Naive thymus-derived CD8-positive, alpha-beta T cell (primary cell): ENCODE measurements at regions not wholly inside any gene's neighbourhood (a gene's known extent, or its start where the extent isn't known, plus 50 kb on each side); places are given as distances from the start of the nearest gene placed in this dataset.
"Not testable (repeated sequence)": the region's sequence is repeated elsewhere in the genome, so short reads cannot be mapped to it uniquely, and the experiment has no call there.

Experiments
- ATAC-seq, 2 donors: fragments of 150-1000 bp; cut with Tn5 transposase in 1 of 2; sonication (Bioruptor Pico), chemical (Tn5 transposase) in 1 of 2; 1 replicate in 1 of 2; 2 replicates in 1 of 2; pipeline ENCODE4 v1.10.0; 2021; ENCODE audit warnings: mild to moderate bottlenecking in 2 of 2, moderate library complexity in 2 of 2
- POLR2A ChIA-PET: fragments of 350-600 bp; sonication (Branson Sonifier 250); formaldehyde crosslinking; loops from one replicate; lab custom pipeline; 2021; ENCODE audit warnings: antibody characterized with exemption; lab: Charles Lee
- DNase-seq, 10 donors: peaks; one replicate each; pipeline versions ENCODE4 v3.0.0 to v3.0.0-alpha.2; 2020 to 2022
- H3K27ac Mint-ChIP-seq, 10 donors: one replicate each; pipeline ENCODE4 v1.8.0; 2020 to 2022; ENCODE audit warnings: mild to moderate bottlenecking in 10 of 10, mixed read lengths in 10 of 10, moderate library complexity in 4 of 10, inconsistent platforms in 1 of 10
- H3K27me3 Mint-ChIP-seq, 5 donors: one replicate each; pipeline ENCODE4 v1.8.0; 2021 to 2022; ENCODE audit warnings: mixed read lengths in 5 of 5
- H3K36me3 Mint-ChIP-seq, 3 donors: one replicate each; pipeline ENCODE4 v1.8.0; 2020 to 2022; ENCODE audit warnings: mixed read lengths in 3 of 3, mild to moderate bottlenecking in 2 of 3, inconsistent platforms in 1 of 3
- H3K4me1 Mint-ChIP-seq, 4 donors: one replicate each; pipeline ENCODE4 v1.8.0; 2021 to 2022; ENCODE audit warnings: mixed read lengths in 4 of 4
- H3K4me3 Mint-ChIP-seq, 10 donors: one replicate each; pipeline ENCODE4 v1.8.0; 2020 to 2022; ENCODE audit warnings: mild to moderate bottlenecking in 10 of 10, mixed read lengths in 10 of 10, moderate library complexity in 6 of 10, inconsistent platforms in 1 of 10
- H3K9me3 Mint-ChIP-seq, 9 donors: one replicate each; pipeline ENCODE4 v1.8.0; 2020 to 2022; ENCODE audit warnings: mixed read lengths in 9 of 9, mild to moderate bottlenecking in 3 of 9, inconsistent platforms in 1 of 9, moderate library complexity in 1 of 9

DNA sequence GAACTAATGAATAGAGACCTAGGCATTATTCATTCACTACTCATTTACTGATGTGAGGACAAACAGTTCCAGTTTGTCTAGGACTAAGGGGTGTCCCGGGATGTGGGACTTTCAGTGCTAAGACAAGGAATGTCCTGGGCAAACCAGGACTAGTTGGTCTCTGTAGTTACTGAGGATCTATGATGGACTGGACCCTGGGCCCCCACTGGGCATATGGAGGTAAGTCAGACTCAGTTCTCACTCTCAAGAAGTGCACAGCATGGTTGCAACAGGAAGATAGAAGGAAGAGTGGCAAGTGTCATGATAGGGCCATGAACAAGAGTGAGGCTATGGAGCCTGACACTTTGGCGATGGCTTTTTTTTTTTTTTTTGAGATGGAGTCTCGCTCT is 128.2 kb downstream of the MYCN start:
- no peak overlapping the region for H3K27ac Mint-ChIP-seq
- no peak for ATAC-seq
- POLR2A ChIA-PET: no interaction called here
- peaks cover 0 to 9% (median 0%) of the 10 kb centered on the region in 3 donors for H3K36me3 Mint-ChIP-seq
- no peak overlapping the region for H3K4me3 Mint-ChIP-seq
- H3K4me1 Mint-ChIP-seq: no peaks in the 10 kb centered on the region
- H3K27me3 Mint-ChIP-seq: no peaks in the 10 kb centered on the region
- DNase-seq: no peak
- peaks cover 0 to 15% (median 7%) of the 10 kb centered on the region in 9 donors for H3K9me3 Mint-ChIP-seq

- POLR2A ChIA-PET: no interaction called here
- Mint-ChIP-seq H3K4me3 (no peak overlapping the region), H3K9me3 (peaks cover 0 to 20% (median 11%) of the 10 kb centered on the region in 9 donors), H3K27ac (no peak overlapping the region), H3K36me3 (peaks cover 0 to 12% (median 0%) of the 10 kb centered on the region in 3 donors), H3K27me3 (no peaks in the 10 kb centered on the region), H3K4me1 (no peaks in the 10 kb centered on the region)
- no peak for DNase-seq
- no peak for ATAC-seq
Observed at GRCh38 chr2:16067866-16068551, 127.7 kb downstream of the MYCN start.

DNA sequence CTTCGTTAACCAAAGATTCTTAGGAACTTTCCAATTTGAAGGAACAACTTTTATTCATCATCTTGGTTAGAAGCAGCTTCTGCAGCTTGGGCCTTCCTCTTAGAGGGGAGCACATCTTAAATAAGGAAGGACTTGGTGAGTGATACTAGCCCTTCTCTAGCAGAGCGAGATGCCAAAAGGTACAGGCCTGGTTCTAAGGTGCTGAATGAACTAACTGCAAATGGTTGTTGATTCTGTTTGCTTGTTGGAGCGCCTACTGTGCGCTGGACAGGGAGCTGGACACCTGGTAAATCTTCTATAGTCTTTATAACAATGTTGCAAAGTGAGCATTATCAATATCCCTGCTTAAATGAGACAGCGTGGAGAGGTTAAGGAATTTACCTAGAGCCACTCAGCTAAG is 127.1 kb downstream of the MYCN start:
- no peaks in the 10 kb centered on the region for H3K27me3 Mint-ChIP-seq
- H3K4me3 Mint-ChIP-seq: no peak overlapping the region
- no peak overlapping the region for H3K27ac Mint-ChIP-seq
- POLR2A ChIA-PET: no interaction called here
- H3K4me1 Mint-ChIP-seq: no peaks in the 10 kb centered on the region
- H3K36me3 Mint-ChIP-seq: peaks cover 0 to 12% (median 0%) of the 10 kb centered on the region in 3 donors
- DNase-seq: no peak
- peaks cover 0 to 26% (median 12%) of the 10 kb centered on the region in 9 donors for H3K9me3 Mint-ChIP-seq
- no peak for ATAC-seq

DNA sequence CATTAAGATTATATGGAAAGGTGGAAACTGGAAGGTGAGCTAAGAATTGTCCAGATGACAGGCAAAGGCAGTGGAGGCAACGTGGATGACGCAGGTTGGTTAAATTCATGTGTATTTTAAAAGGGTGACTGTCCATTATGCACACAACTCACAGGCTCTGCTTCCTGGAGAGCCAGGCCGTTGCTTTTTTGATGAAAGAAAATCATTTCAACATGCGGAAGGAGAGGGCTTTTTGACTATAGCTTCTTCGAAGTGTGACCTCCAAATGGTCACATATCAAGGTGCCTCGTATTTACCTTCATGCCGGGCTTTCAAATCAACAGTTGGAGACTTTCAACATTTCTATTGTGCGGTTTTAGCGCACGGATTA is 126.7 kb downstream of the MYCN start:
- Mint-ChIP-seq H3K27me3 (no peaks in the 10 kb centered on the region), H3K9me3 (peaks cover 2 to 30% (median 16%) of the 10 kb centered on the region in 9 donors), H3K36me3 (peaks cover 0 to 15% (median 0%) of the 10 kb centered on the region in 3 donors), H3K27ac (no peak overlapping the region), H3K4me1 (no peaks in the 10 kb centered on the region), H3K4me3 (no peak overlapping the region)
- ATAC-seq (no peak), DNase-seq (no peak)
- POLR2A ChIA-PET: no interaction called here

DNA sequence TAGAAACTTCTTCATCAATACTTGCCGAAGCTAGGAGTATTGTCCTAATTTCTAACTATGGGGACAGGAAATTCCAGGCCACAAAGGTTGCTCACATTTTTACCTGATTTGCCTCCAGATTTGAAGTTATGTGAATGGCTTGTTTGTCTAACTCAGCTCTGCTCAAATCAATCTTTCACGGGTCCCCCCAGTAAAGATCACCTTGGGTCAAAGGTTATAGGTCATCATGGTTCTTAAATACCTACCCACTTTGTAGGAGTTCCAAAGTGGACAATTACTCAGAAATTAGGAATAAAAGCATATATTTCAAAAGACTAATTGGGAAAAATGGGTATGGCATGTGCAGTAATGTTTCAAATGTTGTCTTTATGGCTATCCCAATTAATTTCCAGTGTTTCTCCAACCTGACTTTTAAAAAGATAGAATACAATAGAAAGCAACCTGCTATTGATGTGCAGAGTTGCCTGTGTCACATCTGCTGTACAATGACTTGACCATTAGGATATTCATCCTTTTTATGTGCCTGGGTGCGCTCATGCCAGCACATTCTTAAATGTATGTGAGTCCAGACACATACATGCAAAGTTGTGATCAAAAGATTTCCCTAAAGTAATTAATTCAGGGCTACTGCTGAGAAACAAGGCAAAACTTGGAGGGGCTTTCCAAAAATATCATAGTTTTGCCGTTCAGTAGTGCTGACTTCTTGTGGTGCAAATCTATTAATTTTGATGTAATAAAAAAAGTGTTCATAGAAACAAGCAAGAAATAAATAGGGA is 126.1 kb downstream of the MYCN start:
- H3K9me3 Mint-ChIP-seq: peaks cover 2 to 32% (median 21%) of the 10 kb centered on the region in 9 donors
- peaks cover 0 to 18% (median 0%) of the 10 kb centered on the region in 3 donors for H3K36me3 Mint-ChIP-seq
- ATAC-seq (no peak), DNase-seq (no peak)
- H3K27me3 Mint-ChIP-seq: no peaks in the 10 kb centered on the region
- H3K27ac Mint-ChIP-seq: no peak overlapping the region
- POLR2A ChIA-PET: no interaction called here
- no peak overlapping the region for H3K4me3 Mint-ChIP-seq
- H3K4me1 Mint-ChIP-seq: no peaks in the 10 kb centered on the region

GRCh38 chr2:16065272-16066069 is 125.1 kb downstream of the MYCN start:
- H3K9me3 Mint-ChIP-seq: peaks cover 2 to 32% (median 24%) of the 10 kb centered on the region in 9 donors

GRCh38 chr2:16064745-16065144 is 124.4 kb downstream of the MYCN start:
- H3K27me3 Mint-ChIP-seq: peaks cover 0 to 2% (median 0%) of the 10 kb centered on the region in 5 donors
- peaks cover 0 to 18% (median 0%) of the 10 kb centered on the region in 3 donors for H3K36me3 Mint-ChIP-seq
- H3K4me3 Mint-ChIP-seq: no peak overlapping the region
- H3K9me3 Mint-ChIP-seq: peaks cover 2 to 32% (median 25%) of the 10 kb centered on the region in 9 donors
- no peak overlapping the region for H3K27ac Mint-ChIP-seq
- no peak for DNase-seq
- no peaks in the 10 kb centered on the region for H3K4me1 Mint-ChIP-seq
- POLR2A ChIA-PET: interaction anchor here (0.8 kb wide), 1 partner anchor 124 kb away, joined by 3 read pairs; no protein-coding TSS in a partner anchor
- ATAC-seq: no peak

More at GRCh38 chr2:16065272-16066069, 125.1 kb downstream of the MYCN start:
- H3K4me3 Mint-ChIP-seq, H3K27ac Mint-ChIP-seq, DNase-seq, H3K27me3 Mint-ChIP-seq, ATAC-seq, H3K4me1 Mint-ChIP-seq: not testable (repeated sequence)
- peaks cover 0 to 18% (median 0%) of the 10 kb centered on the region in 3 donors for H3K36me3 Mint-ChIP-seq
- POLR2A ChIA-PET: interaction anchor here (0.8 kb wide), 1 partner anchor 125 kb away, joined by 3 read pairs; no protein-coding TSS in a partner anchor

- H3K27me3 Mint-ChIP-seq: peaks cover 0 to 6% (median 2%) of the 10 kb centered on the region in 5 donors
- ATAC-seq (no peak), DNase-seq (no peak)
Observed at GRCh38 chr2:16063955-16064633, 123.7 kb downstream of the MYCN start.

GRCh38 chr2:16063251-16063850 is 123.0 kb downstream of the MYCN start:
- ATAC-seq: no peak
- POLR2A ChIA-PET: no interaction called here
- Mint-ChIP-seq H3K9me3 (peaks cover 2 to 32% (median 25%) of the 10 kb centered on the region in 9 donors), H3K4me3 (no peak overlapping the region), H3K36me3 (peaks cover 0 to 18% (median 0%) of the 10 kb centered on the region in 3 donors), H3K27ac (no peak overlapping the region), H3K27me3 (peaks cover 0 to 8% (median 2%) of the 10 kb centered on the region in 5 donors), H3K4me1 (no peaks in the 10 kb centered on the region)
- DNase-seq: no peak

More at GRCh38 chr2:16063955-16064633, 123.7 kb downstream of the MYCN start:
- no peak overlapping the region for H3K4me3 Mint-ChIP-seq
- H3K4me1 Mint-ChIP-seq: no peaks in the 10 kb centered on the region
- peaks cover 2 to 32% (median 25%) of the 10 kb centered on the region in 9 donors for H3K9me3 Mint-ChIP-seq
- H3K36me3 Mint-ChIP-seq: peaks cover 0 to 18% (median 0%) of the 10 kb centered on the region in 3 donors
- POLR2A ChIA-PET: no interaction called here
- no peak overlapping the region for H3K27ac Mint-ChIP-seq

DNA sequence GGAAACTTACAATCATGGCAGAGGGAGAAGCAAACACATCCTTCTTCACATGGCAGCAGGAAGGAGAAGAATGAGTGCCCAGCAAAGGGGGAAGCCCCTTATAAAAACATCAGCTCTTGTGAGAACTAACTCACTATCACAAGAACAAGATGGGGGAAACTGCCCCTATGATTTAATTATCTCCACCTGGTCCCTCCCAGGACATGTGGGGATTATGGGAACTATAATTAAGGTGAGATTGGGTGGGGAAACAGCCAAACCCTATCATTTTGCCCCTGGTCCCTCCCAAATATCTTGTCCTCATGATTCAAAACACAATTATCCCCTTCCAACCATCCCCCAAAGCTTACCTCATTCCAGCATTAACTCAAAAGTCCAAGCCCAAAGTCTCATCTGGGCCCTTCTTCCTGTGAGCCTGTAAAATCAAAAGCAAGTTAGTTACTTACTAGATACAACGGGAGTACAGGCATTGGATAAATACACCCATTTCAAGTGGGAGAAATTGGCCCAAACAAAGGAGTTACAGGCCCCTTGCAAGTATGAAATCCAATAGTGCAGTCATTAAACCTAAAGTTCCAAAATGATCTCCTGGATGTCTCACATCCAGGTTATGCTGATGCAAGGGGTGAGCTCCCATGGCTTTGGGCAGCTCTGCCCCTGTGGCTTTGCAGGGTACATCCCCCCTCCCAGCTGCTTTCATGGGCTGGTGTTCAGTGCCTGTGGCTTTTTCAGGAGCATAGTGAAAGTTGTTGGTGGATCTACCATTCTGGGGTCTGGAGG is 122.3 kb downstream of the MYCN start:
- peaks cover 0 to 18% (median 0%) of the 10 kb centered on the region in 3 donors for H3K36me3 Mint-ChIP-seq
- no peaks in the 10 kb centered on the region for H3K4me1 Mint-ChIP-seq
- DNase-seq (no peak), ATAC-seq (no peak)
- H3K4me3 Mint-ChIP-seq: no peak overlapping the region
- POLR2A ChIA-PET: no interaction called here
- H3K27ac Mint-ChIP-seq: no peak overlapping the region
- peaks cover 2 to 32% (median 25%) of the 10 kb centered on the region in 9 donors for H3K9me3 Mint-ChIP-seq
- H3K27me3 Mint-ChIP-seq: peaks cover 0 to 8% (median 2%) of the 10 kb centered on the region in 5 donors
